HCEC 1CT (cell line): ENCODE measurements at regions not wholly inside any gene's neighbourhood (a gene's known extent, or its start where the extent isn't known, plus 50 kb on each side); places are given as distances from the start of the nearest gene placed in this dataset.
A peak's percentile ranks its signal among the peaks of the same experiment; 100 is the strongest.

Experiments used
- DNase-seq: peaks from one replicate; pipeline ENCODE4 v3.0.0-alpha.2; 2017

DNA sequence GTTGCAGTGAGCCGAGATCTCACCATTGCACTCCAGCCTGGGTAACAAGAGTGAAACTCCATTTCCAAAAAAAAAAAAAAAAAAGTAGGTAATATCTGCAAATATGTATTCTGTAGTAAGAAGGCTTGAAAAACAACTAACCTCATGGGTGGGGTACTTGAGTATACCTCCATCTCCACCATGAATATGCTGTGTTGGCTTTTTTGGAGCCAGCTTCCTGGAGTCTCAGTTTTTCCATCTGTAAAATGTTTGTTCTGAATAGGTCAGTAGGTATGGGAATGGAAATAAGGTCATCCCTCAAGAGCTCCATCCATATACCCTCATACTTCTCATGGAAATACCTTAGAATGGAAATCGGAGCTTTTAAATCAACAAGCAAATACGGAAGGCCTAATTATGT is 430.0 kb upstream of the FAM98A start:
- no peak for DNase-seq

DNA sequence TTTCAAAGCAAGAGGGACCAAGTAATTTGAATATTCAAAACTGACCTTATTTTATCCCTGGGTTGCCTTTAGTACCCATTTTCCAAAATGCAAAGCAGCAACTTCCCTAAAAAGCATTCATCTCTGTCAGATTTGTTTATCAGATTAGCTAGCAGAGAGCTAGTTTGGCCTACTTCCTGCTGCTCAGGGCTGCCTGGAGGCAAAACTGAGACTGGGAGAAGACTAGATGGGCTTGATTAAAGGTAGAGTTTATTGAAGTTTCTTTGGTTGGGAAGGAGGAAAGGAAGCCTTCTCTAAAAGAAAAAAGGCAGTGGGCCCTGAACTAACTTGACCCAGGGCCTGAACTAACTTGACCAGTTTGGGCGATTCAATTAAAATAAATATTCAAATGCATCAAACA is 426.1 kb upstream of the FAM98A start:
- no peak for DNase-seq

DNA sequence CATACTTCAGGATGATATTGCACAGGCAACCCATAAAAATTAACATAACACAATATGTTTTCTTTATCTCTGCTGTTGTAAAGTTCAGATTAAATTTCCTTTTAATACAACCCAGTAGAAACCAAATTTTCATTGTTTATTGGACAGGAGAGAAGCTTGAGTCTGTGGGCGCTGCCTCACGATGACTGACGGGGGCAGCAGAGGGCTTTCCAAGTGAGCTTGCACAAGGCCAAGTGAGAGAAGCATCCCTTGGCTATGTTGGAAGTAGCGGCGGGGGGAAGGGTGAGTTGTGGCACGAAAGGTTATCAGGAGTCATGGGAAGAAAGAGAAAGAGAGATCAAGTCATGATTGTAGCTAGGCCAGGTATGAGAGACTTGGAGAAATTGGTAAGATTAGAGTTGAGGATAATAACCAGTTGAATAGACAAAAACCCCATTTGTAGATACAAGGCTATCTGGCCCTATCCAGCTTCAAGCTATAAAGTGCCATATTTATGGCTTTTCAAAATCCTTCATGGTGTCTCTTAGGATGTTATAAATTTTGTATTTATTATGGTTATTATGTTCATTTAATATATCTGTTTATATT is 413.7 kb upstream of the FAM98A start:
- peak; percentile 28 for DNase-seq

DNA sequence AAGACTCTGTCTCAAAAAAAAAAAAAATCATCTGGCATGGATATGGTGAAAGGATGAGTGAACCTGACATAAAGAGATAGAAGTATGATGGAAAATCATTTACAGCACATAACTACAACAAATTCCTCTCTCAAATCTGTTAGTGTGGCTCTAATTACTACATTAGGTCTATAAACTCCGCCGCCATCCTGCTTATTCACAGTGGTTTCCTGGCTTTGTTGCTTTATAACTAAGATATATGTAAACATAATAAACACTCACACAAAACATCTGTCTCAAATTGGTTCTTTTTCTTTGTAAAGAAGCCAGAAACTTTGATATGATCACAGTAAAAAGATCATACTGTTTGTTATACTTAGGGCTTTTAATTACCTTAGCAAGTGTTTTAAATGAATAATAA is 412.6 kb upstream of the FAM98A start:
- DNase-seq = no peak

DNA sequence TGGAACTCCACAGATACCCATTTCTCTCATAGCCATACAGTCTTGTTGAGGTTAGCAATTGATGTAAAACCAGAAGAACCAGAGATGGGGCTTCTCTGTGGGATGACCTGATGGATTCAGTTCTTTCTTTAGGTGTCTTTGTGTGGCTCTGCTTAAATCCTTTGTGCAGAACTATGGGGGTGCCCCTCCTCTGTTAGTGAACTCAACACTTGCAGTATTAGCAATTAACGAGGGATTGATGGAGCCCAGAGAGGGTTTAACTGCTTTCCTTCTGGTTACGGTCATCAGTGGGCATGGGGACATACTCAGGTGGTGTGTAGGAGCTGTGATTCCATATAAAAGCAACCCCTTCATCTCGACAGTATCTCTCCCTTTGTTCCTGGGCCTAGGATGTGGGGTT is 406.8 kb upstream of the FAM98A start:
- DNase-seq = no peak

DNA sequence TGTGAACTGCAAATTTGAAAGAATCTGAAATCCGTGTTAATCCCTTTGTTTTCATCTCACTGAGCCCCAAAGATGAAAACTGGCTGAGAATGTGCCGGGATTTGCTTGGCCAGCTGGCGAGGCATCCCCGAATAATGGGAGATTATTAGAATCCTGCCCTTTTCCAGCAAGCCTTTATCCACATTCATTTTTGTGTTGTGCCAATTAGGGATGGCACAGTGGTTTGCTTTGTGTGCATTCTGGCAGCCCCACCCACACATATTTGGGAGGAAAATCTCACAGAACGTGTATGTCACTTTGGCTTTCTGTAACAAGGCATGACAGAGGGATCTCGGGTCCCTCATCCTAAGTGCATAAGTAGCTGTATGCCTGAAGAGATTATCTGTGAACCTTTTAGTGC is 405.8 kb upstream of the FAM98A start:
- no peak for DNase-seq

DNA sequence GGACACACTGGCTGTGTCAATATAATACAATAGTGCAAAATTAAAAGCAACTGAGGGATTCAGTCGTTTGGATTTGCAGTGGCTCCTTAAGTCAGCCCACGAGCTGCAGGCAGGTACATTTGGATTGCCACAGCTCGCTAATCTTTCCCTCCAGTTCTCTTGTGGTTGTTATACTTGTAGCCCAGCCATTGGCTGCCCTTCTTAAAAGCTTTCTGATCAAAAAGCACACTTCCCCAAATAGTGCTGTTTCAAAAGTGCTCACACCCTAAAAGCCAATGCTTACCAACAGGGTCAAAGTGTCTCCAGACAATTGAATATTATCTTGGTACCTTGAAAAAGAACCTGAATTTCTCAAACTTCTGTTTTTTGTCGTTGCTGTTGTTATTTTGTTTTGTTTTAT is 404.7 kb upstream of the FAM98A start:
- DNase-seq = no peak

DNA sequence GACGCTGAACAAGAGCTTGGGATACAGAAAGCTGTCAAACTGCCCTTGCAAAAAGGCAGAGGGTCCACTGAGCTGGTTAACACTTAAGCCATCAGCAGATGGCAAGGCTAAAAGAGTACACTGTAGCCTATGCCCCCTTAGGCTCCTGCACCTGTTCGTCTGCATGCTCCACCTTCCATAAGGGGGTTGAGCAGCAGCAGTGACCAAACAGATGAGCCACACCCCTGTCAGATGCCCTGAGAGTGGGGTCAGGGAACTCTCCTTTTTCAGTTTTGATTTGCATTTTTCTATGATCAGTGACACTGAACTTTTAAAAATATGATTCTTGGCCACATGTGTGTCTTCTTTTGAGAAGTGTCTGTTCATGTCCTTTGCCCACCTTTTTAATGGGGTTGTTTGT is 402.5 kb upstream of the FAM98A start:
- DNase-seq = no peak

DNA sequence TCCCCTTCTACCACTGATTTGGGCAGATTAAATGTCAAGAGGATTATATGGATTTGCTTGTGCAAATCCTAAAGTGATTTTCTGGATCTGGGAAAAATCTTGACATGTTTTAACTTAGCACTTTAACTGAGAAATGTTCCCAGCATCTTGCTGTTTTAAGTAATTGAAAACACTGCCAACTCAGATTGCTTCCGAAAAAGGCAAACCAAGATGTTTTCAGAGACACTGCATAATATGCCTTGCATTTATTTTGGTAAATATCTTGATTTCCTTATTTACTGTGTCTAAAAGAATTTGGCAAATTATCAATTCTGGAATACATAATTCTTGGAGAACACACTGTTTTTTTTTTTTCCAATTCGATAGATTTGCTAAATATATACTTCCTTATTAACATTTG is 385.0 kb upstream of the FAM98A start:
- no peak for DNase-seq

DNA sequence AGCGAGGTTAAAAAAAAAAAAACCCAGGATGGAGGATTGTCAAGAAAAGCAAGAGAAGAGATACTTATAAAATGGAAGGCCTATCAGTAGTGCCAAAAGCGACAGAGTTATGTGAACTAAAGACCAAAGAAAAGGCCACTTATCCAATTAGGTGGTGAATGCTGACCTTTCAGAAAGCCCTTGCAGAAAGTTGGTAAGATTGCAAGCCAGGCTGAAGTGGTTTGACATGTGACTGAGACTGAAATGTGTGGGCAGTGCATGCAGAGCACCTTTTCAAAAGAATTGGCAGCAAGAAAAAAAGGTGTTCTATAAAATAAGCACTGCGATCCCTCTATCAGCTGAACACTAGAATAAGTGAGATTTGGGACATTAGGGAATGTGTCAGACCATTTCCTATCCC is 379.4 kb upstream of the FAM98A start:
- no peak for DNase-seq

DNA sequence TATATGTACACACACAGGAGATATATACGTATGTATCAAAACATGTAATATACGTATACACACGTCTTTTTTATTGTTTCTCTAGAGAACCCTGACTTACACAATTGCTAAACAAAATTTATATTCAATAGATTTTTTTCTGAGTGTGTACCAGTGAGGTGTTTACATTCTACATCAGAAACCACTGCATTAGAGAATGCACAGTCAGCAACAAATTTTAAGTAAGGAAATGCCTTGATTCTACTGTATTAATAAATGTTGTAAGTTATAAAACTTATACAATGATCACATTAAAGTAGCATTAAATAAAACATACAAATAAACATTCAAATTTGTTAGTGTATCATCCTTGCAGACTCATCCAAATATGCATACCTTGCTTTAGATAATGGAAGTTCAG is 376.4 kb upstream of the FAM98A start:
- DNase-seq = no peak

DNA sequence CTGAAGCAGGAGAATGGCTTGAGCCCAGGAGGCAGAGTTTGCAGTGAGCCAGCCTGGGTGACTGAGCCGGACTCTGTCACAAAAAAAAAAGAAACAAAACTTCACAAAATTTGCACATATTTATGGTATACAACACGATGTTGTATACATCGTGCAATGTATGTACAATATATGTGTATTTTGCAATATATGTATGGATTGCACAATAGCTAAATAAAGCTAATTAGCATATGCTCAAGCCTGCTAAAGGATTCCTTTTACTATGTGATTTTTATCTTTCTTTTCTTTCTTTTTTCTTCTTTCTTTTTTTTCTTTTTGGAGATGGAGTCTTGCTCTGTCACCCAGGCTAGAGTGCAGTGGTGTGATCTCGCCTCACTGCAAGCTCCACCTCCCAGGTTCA is 368.0 kb upstream of the FAM98A start:
- no peak for DNase-seq

DNA sequence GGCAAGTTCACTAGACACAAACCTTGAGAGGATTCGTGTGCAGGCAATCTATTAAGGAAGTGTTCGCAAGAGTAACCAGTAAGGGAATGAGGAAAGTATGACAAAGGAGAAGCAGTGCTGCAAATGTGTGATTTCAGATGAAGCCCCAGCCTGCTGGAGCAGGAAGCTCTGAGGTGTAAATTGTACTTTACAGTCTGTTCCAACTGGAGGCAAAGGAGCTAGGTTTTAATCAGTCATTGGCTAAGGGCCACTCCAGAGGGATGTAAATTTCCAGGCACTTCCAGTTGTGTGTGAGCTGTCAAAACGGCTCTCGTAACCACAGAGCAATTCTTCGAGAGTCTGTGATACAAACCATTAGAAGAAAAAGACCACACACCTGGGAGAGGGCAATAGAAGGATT is 359.5 kb upstream of the FAM98A start:
- no peak for DNase-seq

DNA sequence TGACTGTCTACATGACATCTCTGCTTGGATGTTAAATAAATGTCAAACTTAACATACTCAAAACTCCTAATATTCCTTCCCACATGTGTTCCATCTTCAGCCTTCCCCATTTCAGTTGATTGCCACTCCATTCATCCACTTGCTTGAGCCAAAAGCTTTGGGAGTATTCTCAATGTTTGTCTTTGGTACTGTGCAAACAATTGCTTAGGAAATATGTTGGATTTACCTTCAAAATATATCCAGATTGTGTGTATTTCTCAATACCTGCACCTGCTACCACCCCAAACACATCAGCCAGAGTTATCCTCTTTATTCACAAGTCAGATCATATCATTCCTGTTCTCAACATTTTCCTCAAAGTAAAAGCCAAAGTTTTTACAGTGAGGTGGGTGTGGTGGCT is 350.3 kb upstream of the FAM98A start:
- no peak for DNase-seq

DNA sequence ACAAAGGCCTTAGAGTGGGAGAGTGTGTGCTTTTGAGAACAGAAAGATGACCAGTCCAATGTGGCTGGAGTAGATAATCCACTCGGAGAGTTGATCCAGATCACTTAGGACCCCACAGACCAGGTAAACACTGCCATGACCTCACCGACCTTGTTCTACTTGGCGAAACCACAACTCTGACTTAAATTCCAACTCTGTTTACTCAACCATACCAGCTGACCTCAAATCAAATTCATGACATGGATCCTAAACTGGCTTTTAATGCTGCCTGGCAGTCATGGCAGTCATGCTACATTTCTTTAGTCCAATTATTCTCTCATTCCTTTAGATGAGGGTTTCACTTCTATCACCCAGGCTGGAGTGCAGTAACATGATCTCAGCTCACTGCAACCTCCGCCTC is 347.1 kb upstream of the FAM98A start:
- no peak for DNase-seq

DNA sequence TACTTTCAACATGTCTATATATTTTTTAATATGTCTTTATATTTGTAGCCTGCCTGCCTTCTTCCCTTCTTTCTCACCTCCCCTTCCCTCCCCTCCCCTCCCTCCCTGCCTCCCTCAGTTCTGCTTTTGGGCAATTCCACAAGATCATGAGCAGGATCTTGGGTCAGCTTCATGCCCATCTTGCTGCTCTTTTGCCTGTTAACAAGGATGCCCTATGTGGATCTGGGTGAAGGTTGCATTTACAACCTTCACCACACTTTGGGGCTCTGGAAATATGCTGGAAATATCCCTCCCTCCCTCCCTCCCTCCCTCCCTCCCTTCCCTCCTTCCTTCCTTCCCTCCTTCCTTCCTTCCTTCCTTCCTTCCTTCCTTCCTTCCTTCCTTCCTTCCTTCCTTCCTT is 334.1 kb upstream of the FAM98A start:
- DNase-seq = no peak

DNA sequence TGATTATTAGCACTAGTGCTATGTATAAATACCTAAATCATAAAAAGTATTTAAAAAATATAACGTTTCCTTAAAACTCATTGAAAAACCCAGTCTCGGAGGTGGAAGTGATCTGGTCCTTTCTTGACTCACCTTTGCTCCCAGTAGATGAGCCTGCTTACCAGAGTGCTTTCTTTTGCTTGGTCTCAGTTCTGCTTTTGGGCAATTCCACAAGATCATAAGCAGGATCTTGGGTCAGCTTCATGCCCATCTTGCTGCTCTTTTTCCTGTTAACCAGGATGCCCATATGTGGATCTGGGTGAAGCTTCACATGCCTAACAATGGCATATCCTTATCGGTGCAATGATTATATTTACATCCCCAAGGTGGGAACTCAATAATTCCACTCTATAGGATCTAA is 332.1 kb upstream of the FAM98A start:
- DNase-seq = no peak

DNA sequence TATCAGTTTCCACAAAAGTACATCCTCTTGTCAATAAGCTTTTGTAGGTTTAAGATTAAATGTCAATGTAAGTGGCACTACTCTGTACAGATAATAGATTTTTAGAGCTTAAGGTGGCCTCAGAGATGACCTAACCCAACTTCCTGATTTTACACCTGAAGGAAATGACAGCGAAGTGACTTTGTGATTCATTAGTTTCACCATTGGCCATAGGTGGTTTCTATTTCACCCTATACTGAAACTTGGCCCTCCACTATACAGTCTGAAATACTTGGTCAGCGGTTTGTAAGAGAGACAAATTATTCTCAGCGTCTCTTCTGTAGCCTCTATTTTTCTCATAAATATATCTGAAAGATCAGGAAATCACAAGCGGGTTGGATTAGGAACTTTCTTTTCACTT is 330.4 kb upstream of the FAM98A start:
- DNase-seq = no peak

DNA sequence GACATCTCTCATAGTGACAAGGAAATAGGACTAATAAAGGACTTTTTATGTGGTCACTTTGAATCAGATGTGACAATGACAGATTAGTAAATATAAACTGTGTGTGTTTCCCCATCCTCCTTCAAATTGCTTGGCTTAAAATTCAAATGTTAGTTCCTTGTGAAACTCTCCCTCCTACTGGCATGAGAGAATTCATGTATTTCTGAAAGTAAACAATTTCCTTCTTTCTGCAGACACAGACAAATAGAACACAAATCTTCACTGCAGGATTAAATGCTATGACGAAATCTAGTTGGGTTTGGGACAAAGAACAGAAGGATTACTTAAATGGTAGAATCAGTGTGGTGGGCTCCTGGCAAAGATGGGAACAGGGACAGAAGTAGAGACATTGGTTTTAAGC is 328.7 kb upstream of the FAM98A start:
- DNase-seq = no peak

DNA sequence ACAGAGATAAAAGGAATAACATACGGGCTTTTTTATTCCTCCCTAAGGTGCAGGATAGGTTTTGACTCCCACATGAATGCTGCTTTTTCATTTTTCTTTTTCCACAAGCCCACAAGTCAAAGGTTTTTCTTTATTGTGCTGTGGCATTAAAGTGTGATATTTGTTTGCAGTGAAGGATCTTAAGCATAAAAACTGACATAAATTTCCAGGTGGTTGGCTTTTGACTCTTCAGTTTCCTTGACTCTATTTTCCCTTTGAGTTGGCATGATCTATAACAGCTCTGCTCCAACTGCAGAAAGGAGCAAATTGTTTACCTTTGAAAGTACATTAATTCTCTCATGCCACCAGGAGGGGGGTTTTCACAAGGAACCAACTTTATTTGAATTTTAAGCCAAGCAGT is 326.2 kb upstream of the FAM98A start:
- DNase-seq = no peak

DNA sequence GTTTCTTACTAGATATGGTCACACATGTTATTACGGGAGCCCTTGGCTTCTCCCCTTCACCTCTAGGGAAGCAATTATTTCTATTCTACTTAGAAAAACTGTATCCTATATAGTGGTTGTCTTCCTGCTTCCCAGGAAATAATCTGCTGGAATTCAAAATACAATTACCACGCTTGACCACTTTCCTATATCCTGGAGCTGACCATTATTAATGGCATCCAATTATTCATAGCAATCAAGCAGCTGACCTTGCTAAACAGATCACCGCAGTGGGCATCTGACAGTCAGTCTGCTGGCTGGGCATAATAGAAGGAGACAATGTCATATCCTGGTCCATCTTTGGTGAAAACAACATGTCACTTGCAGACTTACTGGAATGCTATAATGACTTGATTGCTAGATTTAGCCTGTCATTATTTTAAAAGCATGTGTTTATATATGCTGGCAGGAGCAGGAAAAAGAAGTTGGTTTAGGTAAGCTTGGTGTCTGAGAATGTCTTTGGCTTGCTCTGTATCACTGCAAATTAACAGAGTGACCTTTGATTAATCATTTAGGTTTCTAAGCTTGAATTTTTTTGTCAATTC is 325.6 kb upstream of the FAM98A start:
- DNase-seq = no peak

DNA sequence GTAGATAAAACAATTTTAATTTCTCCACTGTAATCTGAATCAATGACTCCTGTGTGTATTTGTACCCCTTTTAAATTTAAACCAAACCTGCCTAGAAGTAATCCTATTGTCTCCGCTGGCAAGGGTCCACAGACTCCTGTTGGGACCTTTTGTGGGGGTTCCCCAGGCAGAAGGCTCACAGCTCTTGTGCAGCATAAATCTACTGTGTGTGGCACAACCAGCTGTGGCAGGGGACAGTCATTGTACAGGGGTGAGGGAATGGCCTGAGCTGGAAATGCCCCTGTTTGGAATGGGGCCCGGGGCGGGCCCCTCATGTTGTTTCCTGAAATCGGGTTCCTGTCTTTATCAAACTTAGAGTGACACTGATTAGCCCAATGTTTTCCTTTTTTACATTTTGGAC is 318.2 kb upstream of the FAM98A start:
- no peak for DNase-seq

DNA sequence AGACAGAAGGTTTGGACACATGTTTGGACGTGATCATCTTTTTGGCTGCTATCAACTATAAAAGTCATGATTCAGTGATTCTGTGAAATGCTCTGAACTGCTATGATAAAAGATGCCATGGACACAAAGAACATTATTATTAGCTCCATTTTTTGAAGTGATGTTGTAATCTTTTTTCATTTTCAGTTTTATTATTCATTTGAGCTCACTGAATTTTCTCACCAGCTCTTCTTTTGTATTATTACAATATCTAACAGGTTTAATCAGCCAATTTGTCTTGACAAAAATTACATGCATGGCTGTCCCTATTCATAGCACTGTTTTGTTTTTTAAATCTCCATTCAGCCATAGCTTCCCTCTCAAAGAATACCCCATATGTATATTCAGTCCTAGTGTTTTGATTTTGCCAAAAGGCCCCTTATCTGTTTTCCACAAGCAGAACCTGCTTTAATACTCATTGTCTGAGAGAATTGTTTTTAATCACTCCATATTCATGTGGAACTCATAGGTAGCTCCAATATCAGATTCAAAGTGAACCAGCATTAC is 314.0 kb upstream of the FAM98A start:
- DNase-seq = no peak

DNA sequence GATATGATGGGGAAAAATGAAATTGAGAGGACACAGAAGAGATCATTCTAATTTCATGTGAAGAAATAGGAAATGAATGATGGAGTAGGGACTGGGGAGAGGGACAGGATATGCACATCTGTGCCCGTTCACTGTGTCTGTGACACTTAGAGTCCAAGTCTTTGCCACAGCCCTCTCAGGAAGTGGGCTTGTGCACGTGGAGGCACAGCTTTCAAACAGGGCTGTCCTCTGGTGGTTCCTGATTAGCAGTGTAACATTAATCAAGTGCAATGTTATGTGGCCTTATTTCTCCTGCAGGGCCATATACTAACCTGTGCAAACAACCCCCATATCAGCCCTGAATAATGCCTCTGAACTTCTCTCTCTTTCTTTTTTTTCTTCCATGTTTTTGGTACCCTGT is 312.2 kb upstream of the FAM98A start:
- no peak for DNase-seq

DNA sequence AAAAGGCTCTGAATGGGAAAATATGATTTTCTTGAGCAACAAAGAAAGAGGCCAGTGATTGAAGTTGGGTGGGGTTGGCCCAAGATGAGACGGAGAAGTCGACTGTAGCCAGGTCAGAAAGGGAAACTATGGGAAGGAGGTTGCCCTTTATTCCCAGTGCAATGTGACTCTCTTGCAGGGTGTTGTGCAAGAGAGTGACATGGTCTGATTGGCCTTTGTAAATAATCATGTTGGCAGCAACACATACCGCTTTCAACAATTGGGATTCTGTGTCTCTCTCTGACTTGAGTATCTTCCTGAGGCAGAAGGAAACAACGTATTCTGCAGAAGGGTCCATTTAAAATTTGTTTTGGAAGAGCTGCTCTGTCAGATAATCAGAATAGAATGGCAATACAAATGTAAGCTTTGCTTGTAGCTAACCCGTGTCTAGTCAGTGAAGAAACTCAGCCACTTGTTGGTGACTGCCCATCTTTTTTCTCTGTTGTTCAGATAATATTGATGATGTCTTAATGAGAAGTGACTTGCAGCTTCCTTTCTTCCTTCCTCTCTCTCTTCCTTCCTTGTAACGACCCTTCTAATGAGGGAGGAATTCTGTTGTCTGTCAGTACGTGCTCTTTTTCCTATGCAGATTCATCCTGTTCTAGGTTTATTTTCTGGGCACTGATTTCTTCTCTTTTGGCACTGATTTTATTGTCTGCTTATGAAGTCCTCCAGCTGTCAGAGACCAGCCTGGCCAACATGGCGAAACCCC is 311.0 kb upstream of the FAM98A start:
- DNase-seq = no peak
